ENCODE measurements at regions not wholly inside any gene's neighbourhood (a gene's known extent, or its start where the extent isn't known, plus 50 kb on each side); places are given as distances from the start of the nearest gene placed in this dataset.

GRCh38 chr9:108212184-108212583 lies 643.6 kb downstream of the ACTL7B start:
- intact Hi-C loops (cut with DNase I) = no loop called here
- H3K27me3 ChIP-seq = no peaks in the 10 kb centered on the region

GRCh38 chr9:108211411-108211955 lies 644.3 kb downstream of the ACTL7B start:
- WGBS, 3 donors = 85 to 94% (median 92%) methylated on average over 1 of the region's 1 CpG
- H3K36me3 ChIP-seq = no peaks in the 10 kb centered on the region
- no peaks in the 10 kb centered on the region for H3K4me1 ChIP-seq (ENCODE audit: insufficient read depth)
- no peak overlapping the region for H3K27ac ChIP-seq
- H3K27me3 ChIP-seq = no peaks in the 10 kb centered on the region
- no peak for DNase-seq
- TF ChIP-seq POLR2A (IDR thresholded peaks at IDR 0.05) = no peak
- TF ChIP-seq EP300 (IDR thresholded peaks at IDR 0.05) = no peak
- TF ChIP-seq, protein P1, sequence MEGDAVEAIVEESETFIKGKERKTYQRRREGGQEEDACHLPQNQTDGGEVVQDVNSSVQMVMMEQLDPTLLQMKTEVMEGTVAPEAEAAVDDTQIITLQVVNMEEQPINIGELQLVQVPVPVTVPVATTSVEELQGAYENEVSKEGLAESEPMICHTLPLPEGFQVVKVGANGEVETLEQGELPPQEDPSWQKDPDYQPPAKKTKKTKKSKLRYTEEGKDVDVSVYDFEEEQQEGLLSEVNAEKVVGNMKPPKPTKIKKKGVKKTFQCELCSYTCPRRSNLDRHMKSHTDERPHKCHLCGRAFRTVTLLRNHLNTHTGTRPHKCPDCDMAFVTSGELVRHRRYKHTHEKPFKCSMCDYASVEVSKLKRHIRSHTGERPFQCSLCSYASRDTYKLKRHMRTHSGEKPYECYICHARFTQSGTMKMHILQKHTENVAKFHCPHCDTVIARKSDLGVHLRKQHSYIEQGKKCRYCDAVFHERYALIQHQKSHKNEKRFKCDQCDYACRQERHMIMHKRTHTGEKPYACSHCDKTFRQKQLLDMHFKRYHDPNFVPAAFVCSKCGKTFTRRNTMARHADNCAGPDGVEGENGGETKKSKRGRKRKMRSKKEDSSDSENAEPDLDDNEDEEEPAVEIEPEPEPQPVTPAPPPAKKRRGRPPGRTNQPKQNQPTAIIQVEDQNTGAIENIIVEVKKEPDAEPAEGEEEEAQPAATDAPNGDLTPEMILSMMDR (IDR thresholded peaks at IDR 0.05) = no peak
- H3K9me3 ChIP-seq = no peaks in the 10 kb centered on the region
- intact Hi-C loops (cut with DNase I) = no loop called here
- no peak overlapping the region for H3K4me3 ChIP-seq

More at GRCh38 chr9:108212184-108212583, 643.6 kb downstream of the ACTL7B start:
- TF ChIP-seq EP300 (IDR thresholded peaks at IDR 0.05) = no peak
- TF ChIP-seq POLR2A (IDR thresholded peaks at IDR 0.05) = no peak
- TF ChIP-seq, protein P1 (IDR thresholded peaks at IDR 0.05) = no peak
- DNase-seq = no peak
- 65 to 81% (median 73%) methylated on average over 4 of the region's 4 CpGs for WGBS, 3 donors
- Histone ChIP-seq H3K9me3 (no peaks in the 10 kb centered on the region), H3K36me3 (no peaks in the 10 kb centered on the region), H3K27ac (no peak overlapping the region), H3K4me3 (no peak overlapping the region), H3K4me1 (ENCODE audit: insufficient read depth) (no peaks in the 10 kb centered on the region)

DNA sequence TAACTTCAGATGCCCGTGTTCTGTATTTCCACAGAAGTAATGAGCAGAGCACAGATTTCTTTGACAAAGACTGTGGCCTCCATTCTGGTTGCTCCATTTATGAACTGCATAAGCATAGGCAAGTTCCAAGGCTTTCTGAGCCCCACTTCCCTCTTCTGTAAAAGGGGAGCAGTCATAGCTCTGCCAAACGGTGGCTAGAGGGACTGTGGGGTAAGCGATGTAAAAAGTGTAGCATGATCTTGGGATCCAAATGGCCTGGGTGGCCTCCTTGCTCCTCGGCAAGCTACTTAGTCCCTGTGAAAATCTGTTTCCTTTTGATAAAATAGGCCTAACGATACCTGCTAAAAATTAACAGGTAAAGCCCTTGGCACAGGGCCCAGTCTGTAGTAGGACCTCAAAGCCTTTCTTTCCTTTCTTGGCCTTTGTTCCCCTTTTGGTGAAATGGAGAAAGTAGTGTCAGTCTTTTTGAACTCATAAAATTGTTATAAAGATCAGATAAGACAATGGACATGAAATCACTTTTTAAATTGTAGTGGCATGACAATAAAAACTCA lies 646.6 kb downstream of the ACTL7B start:
- Histone ChIP-seq H3K27me3 (no peaks in the 10 kb centered on the region), H3K4me1 (ENCODE audit: insufficient read depth) (no peaks in the 10 kb centered on the region), H3K27ac (no peak overlapping the region), H3K4me3 (no peak overlapping the region), H3K36me3 (no peaks in the 10 kb centered on the region), H3K9me3 (no peaks in the 10 kb centered on the region)
- intact Hi-C loops (cut with DNase I) = no loop called here
- 82 to 92% (median 85%) methylated on average over 5 of the region's 5 CpGs for WGBS, 3 donors
- TF ChIP-seq, protein P1 (IDR thresholded peaks at IDR 0.05) = no peak
- TF ChIP-seq EP300 (IDR thresholded peaks at IDR 0.05) (no peak), POLR2A (IDR thresholded peaks at IDR 0.05) (no peak)
- no peak for DNase-seq

- DNase-seq = no peak
- WGBS, 3 donors = 87 to 88% (median 88%) methylated on average over 7 of the region's 7 CpGs
- H3K36me3 ChIP-seq = no peaks in the 10 kb centered on the region
- intact Hi-C loops (cut with DNase I) = no loop called here
- H3K27ac ChIP-seq = no peak overlapping the region
- TF ChIP-seq POLR2A (IDR thresholded peaks at IDR 0.05) (no peak), EP300 (IDR thresholded peaks at IDR 0.05) (no peak)
- TF ChIP-seq, protein P1 (IDR thresholded peaks at IDR 0.05) = no peak
- H3K9me3 ChIP-seq = no peaks in the 10 kb centered on the region
- H3K4me3 ChIP-seq = no peak overlapping the region
- no peaks in the 10 kb centered on the region for H3K27me3 ChIP-seq
- H3K4me1 ChIP-seq (ENCODE audit: insufficient read depth) = no peaks in the 10 kb centered on the region
Measured at GRCh38 chr9:108207561-108208165, 648.1 kb downstream of the ACTL7B start.
